C1 segment of cervical spinal cord (tissue), 14 donors: ENCODE measurements at regions not wholly inside any gene's neighbourhood (a gene's known extent, or its start where the extent isn't known, plus 50 kb on each side); places are given as distances from the start of the nearest gene placed in this dataset.

Experiments used
- DNase-seq, 14 donors: peaks; one replicate each; lab custom pipeline; 2025; lab: John Stamatoyannopoulos, UW

DNA sequence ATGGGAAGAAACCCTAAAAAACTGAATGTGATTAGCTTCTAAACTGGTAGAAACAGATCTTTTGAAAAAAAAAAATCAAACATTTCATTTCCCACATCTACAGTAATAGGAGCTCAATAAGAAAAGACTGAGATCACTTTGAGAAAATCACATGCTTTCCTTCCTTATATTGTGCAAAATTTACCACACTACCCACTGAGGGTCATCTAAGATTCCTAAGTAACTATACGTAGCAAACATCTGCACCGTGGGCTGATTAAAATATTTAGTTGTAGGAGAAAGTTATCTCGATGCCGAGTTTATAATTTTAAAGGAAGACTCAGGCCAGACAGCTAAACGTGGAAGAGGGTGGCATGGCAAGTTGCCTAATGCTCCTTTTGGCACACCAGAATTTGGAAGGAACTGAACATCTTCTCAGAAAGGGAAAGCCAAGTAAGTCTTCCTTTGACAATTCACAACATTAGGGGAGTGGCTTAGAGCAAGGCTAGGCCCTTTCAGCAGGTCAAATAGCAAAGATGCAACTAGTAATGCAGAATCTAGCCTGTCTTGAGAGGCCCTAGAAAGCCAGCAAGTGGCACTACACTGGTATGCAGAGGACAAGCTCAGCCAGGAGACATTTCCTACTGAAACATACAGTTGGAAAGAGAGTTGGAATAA, 128.0 kb downstream of the TMA16 start:
- no peak for DNase-seq

DNA sequence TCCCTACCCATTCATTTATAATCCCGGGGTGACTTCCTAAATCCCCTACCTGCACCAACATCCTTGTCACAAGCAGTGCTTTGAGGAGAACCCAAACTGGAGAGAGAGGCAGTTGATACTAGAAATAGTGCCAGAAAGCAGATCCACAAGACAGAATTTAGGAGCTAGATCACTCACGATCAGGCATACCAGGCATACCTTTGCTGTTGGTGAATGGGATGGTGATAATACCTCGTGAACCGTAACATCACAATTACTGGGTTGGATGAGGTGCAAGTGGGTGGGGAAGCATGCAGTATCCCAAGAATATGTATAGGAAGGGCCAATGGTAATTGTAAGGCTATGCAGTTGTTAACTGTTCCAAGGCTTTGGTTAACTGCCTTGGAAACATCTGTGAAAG, 129.3 kb downstream of the TMA16 start:
- no peak for DNase-seq

DNA sequence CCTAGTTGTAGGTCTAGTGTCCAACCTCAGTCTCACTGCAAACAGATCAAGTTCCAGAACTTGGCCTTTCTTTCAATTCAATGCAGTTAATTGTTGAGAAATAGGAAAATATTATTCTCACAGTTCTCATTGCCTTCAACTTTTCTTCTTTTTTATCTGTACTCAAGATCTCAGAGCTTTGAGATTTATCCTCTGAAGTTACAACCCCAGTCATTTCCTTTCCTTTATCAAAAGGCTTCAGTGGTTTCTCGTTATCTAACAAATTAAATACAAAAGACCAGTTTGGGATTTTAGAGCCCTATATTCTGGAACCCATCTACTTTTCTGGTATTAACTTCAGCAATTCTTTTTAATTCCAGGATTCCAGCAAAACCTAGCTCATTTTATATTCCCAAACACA, 130.2 kb downstream of the TMA16 start:
- DNase-seq, result no peak

GRCh38 chr4:163631288-163631687, 136.8 kb downstream of the TMA16 start:
- no peak for DNase-seq

GRCh38 chr4:163638909-163639308, 144.4 kb downstream of the TMA16 start:
- DNase-seq, result no peak

- no peak for DNase-seq
These were observed 155.1 kb downstream of the TMA16 start for GRCh38 chr4:163649557-163650091.

DNA sequence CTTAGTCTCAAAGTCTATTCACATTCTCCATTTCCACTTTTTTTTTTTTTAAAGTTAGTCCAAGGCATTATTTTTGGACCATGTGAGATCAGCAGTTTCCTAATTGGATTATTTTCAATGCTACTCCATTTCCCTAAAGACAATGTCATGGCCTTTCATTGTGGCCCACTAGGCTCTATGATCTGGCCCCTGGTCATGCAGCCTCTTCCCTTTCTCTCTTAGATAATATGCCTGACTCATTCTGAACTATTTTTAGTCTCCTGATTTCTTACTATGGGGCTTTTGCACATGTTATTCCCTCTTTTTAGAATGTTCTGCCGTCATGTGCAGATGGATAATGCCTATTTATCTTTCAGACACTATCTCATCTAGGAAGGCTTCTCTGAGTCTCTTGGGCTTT, 157.3 kb downstream of the TMA16 start:
- DNase-seq, result no peak

DNA sequence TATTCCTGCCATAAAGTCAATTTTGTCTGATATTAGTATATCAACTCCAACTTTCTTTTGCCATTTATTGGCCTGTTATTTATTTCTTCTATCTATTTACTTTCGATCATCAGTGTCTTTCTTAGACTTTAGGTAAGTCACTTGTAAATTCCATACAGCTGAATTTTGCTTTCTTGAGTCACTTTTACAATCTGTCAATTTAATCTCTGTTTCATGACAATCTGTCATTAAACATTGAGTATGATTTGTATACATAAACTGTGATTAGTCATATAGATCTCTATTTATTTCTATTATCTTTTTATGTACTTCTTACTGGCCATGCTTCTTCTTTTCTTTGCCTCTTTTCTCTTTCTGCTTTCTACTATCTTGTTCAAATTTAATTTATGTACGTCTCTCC, 160.1 kb downstream of the TMA16 start:
- DNase-seq, result no peak

GRCh38 chr4:163660636-163661035, 166.1 kb downstream of the TMA16 start:
- no peak for DNase-seq

- DNase-seq, result no peak
These were observed 168.3 kb downstream of the TMA16 start for GRCh38 chr4:163662768-163663167.

DNA sequence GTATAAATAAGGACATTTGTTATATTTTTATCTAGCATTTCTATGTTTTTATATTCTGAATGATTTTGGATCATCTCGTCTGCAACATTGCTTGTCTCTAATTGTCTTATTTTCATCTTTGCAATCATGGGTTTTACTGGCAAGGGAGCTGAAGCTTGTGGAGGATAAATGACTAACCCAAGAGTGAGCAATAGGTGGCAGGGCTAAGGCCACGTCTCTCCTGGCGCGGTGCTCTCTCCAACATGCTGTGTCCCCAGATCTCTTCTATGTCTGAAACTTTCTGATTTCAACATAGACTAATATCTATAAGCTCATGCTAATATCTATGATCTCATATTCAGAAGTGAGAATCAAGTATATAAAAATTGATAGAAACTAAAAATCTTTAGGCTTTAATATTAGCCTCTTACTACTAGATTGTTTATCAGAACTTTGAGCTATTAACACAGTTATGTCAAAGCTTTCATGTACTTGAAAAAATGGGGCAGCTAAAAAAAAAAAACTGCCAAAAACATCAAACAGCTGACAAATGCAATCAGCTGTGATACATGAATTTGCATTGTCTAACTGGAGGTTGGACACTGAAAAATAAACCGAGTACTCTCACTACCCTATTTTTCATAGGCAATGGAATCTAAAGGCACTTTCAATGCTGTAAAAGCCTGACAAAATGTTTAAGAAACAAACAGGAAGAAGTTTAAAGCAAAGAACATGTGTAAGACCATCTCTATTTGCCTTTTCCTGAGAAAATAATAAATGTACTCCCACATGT, 169.2 kb downstream of the TMA16 start:
- no peak for DNase-seq

GRCh38 chr4:163665101-163665500, 170.6 kb downstream of the TMA16 start:
- DNase-seq, result no peak

DNA sequence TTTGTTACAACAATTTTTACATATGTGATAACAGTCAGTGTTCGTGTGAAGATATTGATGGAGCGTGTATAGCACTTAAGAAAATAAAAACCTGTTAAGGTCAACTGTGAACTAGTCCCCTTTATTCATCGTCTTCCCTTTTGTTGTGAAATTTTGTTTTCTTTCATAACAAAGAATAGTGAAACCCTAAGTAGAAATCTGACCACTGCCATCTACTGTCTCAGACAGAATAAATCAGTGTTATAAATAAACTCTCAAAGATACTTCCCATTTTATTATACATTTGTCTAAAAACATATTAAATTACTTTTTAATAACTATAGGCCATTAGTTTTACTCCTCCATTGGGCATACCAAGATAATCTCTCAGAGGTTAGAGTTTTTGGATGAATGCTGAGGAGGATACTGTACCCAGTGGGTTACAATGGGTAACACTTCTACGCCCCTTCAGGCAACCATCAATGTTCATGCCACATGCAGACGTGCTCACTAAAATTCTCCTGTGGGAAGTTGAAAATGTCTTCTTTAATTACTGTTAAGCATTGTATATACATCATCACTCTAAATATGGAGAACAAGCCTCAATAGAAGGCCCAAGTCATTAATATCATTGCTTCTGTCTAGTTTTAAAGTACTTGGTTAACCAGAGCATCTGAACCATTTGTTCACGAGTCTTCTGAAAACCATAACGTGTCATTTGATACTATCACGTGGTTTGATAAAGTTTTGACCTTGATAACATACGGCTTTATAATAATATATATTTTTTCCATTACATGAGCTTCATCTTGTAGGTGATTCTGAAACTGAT, 171.2 kb downstream of the TMA16 start:
- DNase-seq, result no peak

DNA sequence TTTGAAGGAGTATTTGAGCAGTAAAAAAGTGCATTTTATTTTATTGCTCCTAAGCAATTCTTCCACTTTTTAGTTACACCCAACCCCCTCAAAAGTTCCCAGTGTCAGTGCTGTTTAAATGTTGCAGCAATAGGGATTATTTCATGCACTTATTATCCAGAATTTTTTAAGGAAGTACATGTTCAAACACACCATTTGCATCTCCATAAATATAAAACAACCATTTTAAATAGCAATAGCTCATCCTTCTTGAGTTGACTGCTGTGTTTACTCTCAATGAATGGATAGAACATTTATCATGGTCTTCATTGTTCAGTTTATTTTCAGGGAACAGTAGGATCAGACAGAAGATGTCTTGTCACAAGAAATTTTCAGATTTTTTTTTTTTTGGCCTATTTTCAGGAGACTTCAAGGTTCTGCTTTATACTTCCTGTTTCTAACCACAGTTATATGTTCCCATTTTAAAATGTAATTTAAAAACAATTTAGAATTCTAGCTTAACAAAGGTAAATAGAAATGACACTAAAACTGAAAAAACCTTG, 171.9 kb downstream of the TMA16 start:
- no peak for DNase-seq

- DNase-seq, result no peak
These were observed 178.3 kb downstream of the TMA16 start for GRCh38 chr4:163672751-163673150.

GRCh38 chr4:163673848-163674697, 179.6 kb downstream of the TMA16 start:
- no peak for DNase-seq

DNA sequence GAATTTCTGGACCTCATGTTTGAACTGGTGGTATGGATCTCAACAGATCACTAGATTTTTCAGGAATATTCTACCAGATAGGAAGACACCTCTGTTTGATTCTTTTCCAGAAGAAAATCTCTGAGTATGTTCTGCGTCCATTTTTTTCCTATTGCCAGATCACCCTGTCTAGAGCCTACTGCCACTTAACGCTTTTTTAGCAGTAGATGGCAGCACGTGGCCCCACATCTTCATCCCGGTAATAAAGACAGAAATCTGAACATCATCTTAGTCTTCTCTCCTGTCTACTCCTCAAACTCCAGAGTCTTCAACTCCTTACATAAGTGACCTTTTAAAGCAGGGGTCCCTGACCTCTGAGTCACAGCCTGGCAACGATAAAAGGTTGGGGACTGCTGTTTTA, 184.7 kb downstream of the TMA16 start:
- no peak for DNase-seq

- no peak for DNase-seq
These were observed 186.1 kb downstream of the TMA16 start for GRCh38 chr4:163680386-163681098.

- no peak for DNase-seq
These were observed 186.8 kb downstream of the TMA16 start for GRCh38 chr4:163681208-163681821.

- peak in 1 of 14 donors; percentile 17 for DNase-seq
These were observed 194.4 kb downstream of the TMA16 start for GRCh38 chr4:163688856-163689255.
